GM23248 (cell line): ENCODE measurements at regions not wholly inside any gene's neighbourhood (a gene's known extent, or its start where the extent isn't known, plus 50 kb on each side); places are given as distances from the start of the nearest gene placed in this dataset.

Experiments
- DNase-seq: peaks from one replicate; pipeline ENCODE4 v3.0.0-alpha.2; 2015
- H2AFZ ChIP-seq: fragments of 200-600 bp; sonication (generic); 2 replicates; pipeline ENCODE4 v1.6.1; 2016; ENCODE audit warnings: antibody characterized with exemption
- H3F3A ChIP-seq: fragments of 200-600 bp; sonication (generic); 2 replicates; pipeline ENCODE4 v1.6.1; 2016; ENCODE audit warnings: mild to moderate bottlenecking, antibody characterized with exemption, mixed run types; ENCODE audit not compliant: insufficient read depth
- H3K27ac ChIP-seq: fragments of 200-600 bp; sonication (generic); 2 replicates; pipeline ENCODE4 v1.5.1; 2016; ENCODE audit warnings: mild to moderate bottlenecking
- H3K27me3 ChIP-seq: fragments of 200-600 bp; sonication (generic); replicated peaks from 2 replicates; pipeline ENCODE4 v1.6.1; 2016; ENCODE audit warnings: mild to moderate bottlenecking; ENCODE audit not compliant: insufficient read depth
- H3K36me3 ChIP-seq: fragments of 200-600 bp; sonication (generic); 2 replicates; pipeline ENCODE4 v1.6.1; 2016; ENCODE audit warnings: low read depth, mild to moderate bottlenecking
- H3K4me1 ChIP-seq: fragments of 200-600 bp; sonication (generic); 2 replicates; pipeline ENCODE4 v1.6.1; 2016; ENCODE audit warnings: mild to moderate bottlenecking; ENCODE audit not compliant: insufficient read depth
- H3K4me2 ChIP-seq: fragments of 200-600 bp; sonication (generic); one replicate; pipeline ENCODE4 v1.6.1; 2016; ENCODE audit warnings: mild to moderate bottlenecking; ENCODE audit not compliant: unreplicated experiment
- H3K4me3 ChIP-seq: fragments of 200-600 bp; sonication (generic); 2 replicates; pipeline ENCODE4 v1.5.1; 2016; ENCODE audit warnings: mild to moderate bottlenecking
- H3K79me2 ChIP-seq: fragments of 200-600 bp; sonication (generic); 2 replicates; pipeline ENCODE4 v1.6.1; 2016; ENCODE audit warnings: mild to moderate bottlenecking; ENCODE audit not compliant: insufficient read depth
- H3K9ac ChIP-seq: fragments of 200-600 bp; sonication (generic); 2 replicates; pipeline ENCODE4 v1.6.1; 2016; ENCODE audit warnings: mild to moderate bottlenecking
- H3K9me2 ChIP-seq: fragments of 200-600 bp; sonication (generic); 2 replicates; pipeline ENCODE4 v1.6.1; 2016; ENCODE audit warnings: mixed run types, mild to moderate bottlenecking, moderate library complexity; ENCODE audit not compliant: insufficient read depth
- H3K9me3 ChIP-seq: fragments of 200-600 bp; sonication (generic); one replicate; pipeline ENCODE4 v1.6.1; 2017; ENCODE audit warnings: low read depth
- H4K20me1 ChIP-seq: fragments of 200-600 bp; sonication (generic); 2 replicates; pipeline ENCODE4 v1.6.0; 2016; ENCODE audit not compliant: insufficient read depth
- EZH2 ChIP-seq: fragments of 200-600 bp; sonication (generic); IDR thresholded peaks from 2 replicates; pipeline ENCODE4 v1.6.1; 2018; ENCODE audit warnings: antibody characterized with exemption, mild to moderate bottlenecking; ENCODE audit not compliant: insufficient read depth, poor library complexity, severe bottlenecking
- EZH2phosphoT487 ChIP-seq: fragments of 200-600 bp; sonication (generic); IDR thresholded peaks from 2 replicates; pipeline ENCODE4 v1.6.1; 2018; ENCODE audit warnings: antibody characterized with exemption, moderate library complexity, mild to moderate bottlenecking, low read depth; ENCODE audit not compliant: insufficient read depth
- WGBS, 2 experiments: methylation state at CpG; one replicate each; pipeline ENCODE4 v1.1.6; 2015 to 2017; ENCODE audit warnings: low lambda C conversion rate in 2 of 2, low coverage in 1 of 2; ENCODE audit errors: missing lambda C conversion rate in 2 of 2; 5-methylcytosine and 5-hydroxymethylcytosine counted together
- in situ Hi-C: fragments of 300-500 bp; cut with MboI; formaldehyde crosslinking; loops from 2 replicates; pipeline ENCODE4 v1.15.0; 2020

- Histone ChIP-seq H3K27me3 (no peaks in the 10 kb centered on the region), H3K4me3 (no peak overlapping the region), H2AFZ (no peak overlapping the region), H3K4me1 (peaks cover 10% of the 10 kb centered on the region; the same call in 1 of the 2 replicates), H3F3A (no peaks in the 10 kb centered on the region; the same call in 1 of the 2 replicates), H3K9ac (no peak overlapping the region), H3K9me3 (peaks cover 3% of the 10 kb centered on the region), H3K79me2 (no peaks in the 10 kb centered on the region), H4K20me1 (no peaks in the 10 kb centered on the region), H3K27ac (no peak overlapping the region), H3K4me2 (no peak overlapping the region), H3K9me2 (no peaks in the 10 kb centered on the region), H3K36me3 (no peaks in the 10 kb centered on the region)
- in situ Hi-C loops: loop anchor here (10.0 to 25.0 kb wide), 3 partner anchors 357 to 887 kb away; no protein-coding TSS in a partner anchor
- TF ChIP-seq EZH2 (no peak), EZH2phosphoT487 (no peak)
- peak; percentile 73 for DNase-seq
- whole genome bisulfite sequencing, 2 experiments: 22 to 29% methylated on average over 2 of the region's 2 CpGs
These were observed 117.1 kb upstream of the SMAD3 start for GRCh38 chr15:66948294-66948693.

GRCh38 chr15:66950114-66950513 lies 115.3 kb upstream of the SMAD3 start:
- Histone ChIP-seq H3K9ac (no peak overlapping the region), H3K36me3 (no peaks in the 10 kb centered on the region), H3K79me2 (no peaks in the 10 kb centered on the region), H3K9me2 (no peaks in the 10 kb centered on the region), H3K27me3 (no peaks in the 10 kb centered on the region), H4K20me1 (no peaks in the 10 kb centered on the region), H3F3A (no peaks in the 10 kb centered on the region; the same call in 1 of the 2 replicates), H2AFZ (no peak overlapping the region), H3K4me1 (peaks cover 10% of the 10 kb centered on the region; the same call in 1 of the 2 replicates), H3K4me2 (no peak overlapping the region), H3K27ac (no peak overlapping the region), H3K4me3 (no peak overlapping the region), H3K9me3 (peaks cover 3% of the 10 kb centered on the region)
- no peak for TF ChIP-seq EZH2
- no peak for TF ChIP-seq EZH2phosphoT487
- no peak for DNase-seq
- in situ Hi-C loops: no loop called here

DNA sequence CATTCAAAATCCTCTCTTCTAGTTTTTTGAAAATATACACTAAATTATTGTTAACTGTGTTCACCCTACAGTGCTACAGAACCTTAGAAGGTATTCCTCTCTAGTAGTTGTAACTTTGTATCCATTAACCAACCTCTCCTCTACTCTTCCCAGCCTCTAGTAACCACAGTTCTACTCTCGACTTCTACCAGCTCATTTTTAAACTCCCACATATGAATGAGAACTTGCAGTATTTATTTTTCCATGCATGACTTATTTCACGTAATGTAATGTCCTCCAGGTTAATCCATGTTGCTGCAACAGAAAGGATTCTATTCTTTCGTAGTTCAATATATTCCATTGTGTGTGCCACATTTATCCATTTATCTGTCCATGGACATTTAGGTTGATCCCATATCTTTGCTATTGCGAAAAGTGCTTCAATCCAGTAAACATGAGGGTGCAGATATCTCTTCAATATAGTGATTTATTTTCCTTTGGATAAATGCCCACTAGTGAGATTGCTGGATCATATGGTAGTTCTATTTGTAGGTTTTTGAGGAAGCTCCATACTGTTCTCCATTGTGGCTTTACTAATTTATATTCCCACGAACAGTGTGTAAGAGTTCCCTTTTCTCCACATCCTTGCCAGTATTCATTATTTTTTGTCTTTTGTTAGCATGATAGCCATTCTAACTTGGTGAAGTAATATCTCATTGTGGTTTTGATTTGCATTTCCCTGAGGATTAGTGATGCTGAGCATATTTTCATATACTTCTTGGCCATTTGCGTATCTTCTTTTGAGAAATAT lies 113.7 kb upstream of the SMAD3 start:
- no peak overlapping the region for H3K4me2 ChIP-seq
- no peaks in the 10 kb centered on the region; the same call in 1 of the 2 replicates for H3F3A ChIP-seq
- peaks cover 14% of the 10 kb centered on the region for H3K4me1 ChIP-seq
- no peak overlapping the region for H3K4me3 ChIP-seq
- H3K9me2 ChIP-seq: no peaks in the 10 kb centered on the region
- no peak overlapping the region for H2AFZ ChIP-seq
- no peaks in the 10 kb centered on the region for H3K79me2 ChIP-seq
- WGBS, 2 experiments: 90 to 91% methylated on average over 6 of the region's 6 CpGs
- no peaks in the 10 kb centered on the region for H3K36me3 ChIP-seq
- no peaks in the 10 kb centered on the region for H3K27me3 ChIP-seq
- H4K20me1 ChIP-seq: no peaks in the 10 kb centered on the region
- H3K9me3 ChIP-seq: peaks cover 3% of the 10 kb centered on the region
- no peak for DNase-seq
- H3K27ac ChIP-seq: no peak overlapping the region
- no peak for TF ChIP-seq EZH2phosphoT487
- TF ChIP-seq EZH2: no peak
- H3K9ac ChIP-seq: no peak overlapping the region
- in situ Hi-C loops: no loop called here

DNA sequence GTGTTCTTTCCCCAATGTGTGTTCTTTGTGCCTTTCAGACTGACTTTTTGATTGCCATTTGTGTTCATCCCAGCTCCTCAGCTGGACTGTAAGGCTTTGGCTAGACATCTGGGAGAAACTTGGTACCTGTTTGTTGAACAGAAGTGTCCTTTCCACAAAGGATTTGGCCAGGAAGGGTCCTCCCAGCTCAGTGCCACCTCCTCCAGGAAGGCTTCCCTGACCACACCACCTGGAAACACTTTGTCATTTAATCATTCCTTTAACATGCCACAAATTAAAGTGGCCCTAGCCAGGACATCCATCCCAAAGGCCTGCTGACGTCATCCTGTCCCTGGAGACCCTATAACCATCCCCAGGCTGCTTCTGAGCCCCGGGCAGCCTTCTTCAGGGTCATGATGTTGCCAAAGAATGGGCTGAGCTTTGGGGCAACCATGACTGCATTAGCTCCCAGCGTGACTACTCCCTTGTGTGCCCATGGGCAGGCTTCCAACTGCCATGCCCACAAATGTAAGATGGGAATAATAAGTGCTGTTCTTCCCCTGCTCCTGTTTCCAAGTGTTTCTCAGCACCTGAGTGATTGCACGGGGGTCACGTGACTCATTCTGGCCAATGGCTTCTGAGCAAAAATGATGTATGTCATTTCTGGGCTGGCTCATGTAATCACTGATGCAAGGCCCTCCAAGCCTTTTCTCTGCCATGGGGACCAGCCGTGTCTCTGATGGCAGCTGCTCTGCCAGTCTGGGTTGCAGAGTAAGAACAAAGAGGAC lies 112.5 kb upstream of the SMAD3 start:
- in situ Hi-C loops: no loop called here
- TF ChIP-seq EZH2phosphoT487 (no peak), EZH2 (no peak)

More for the DNA sequence above, 112.5 kb upstream of the SMAD3 start:
- Histone ChIP-seq H3K9me2 (no peaks in the 10 kb centered on the region), H3K9ac (no peak overlapping the region), H3K27ac (no peak overlapping the region), H2AFZ (no peak overlapping the region), H3K36me3 (no peaks in the 10 kb centered on the region), H3K4me2 (no peak overlapping the region), H4K20me1 (no peaks in the 10 kb centered on the region), H3K79me2 (no peaks in the 10 kb centered on the region), H3F3A (no peaks in the 10 kb centered on the region; the same call in 1 of the 2 replicates), H3K9me3 (peaks cover 3% of the 10 kb centered on the region), H3K4me1 (peaks cover 13% of the 10 kb centered on the region), H3K4me3 (no peak overlapping the region), H3K27me3 (no peaks in the 10 kb centered on the region)
- DNase-seq: no peak
- 78 to 83% methylated on average over 6 of the region's 6 CpGs for WGBS, 2 experiments
